Neural progenitor cell (in vitro differentiated cells): ENCODE measurements at regions not wholly inside any gene's neighbourhood (a gene's known extent, or its start where the extent isn't known, plus 50 kb on each side); places are given as distances from the start of the nearest gene placed in this dataset.

Experiments
- DNase-seq: peaks from one replicate; pipeline ENCODE4 v3.0.0-alpha.2; 2016; ENCODE audit warnings: low spot score
- H2AFZ ChIP-seq: fragments of 200-600 bp; sonication (generic); replicated peaks from 2 replicates; pipeline ENCODE4 v1.6.1; 2016; ENCODE audit warnings: antibody characterized with exemption
- H3F3A ChIP-seq: fragments of 200-600 bp; sonication (generic); 2 replicates; pipeline ENCODE4 v1.6.1; 2016; ENCODE audit warnings: antibody characterized with exemption, low read depth
- H3K27ac ChIP-seq: fragments of 200-600 bp; sonication (generic); 2 replicates; pipeline ENCODE4 v1.5.1; 2016; ENCODE audit warnings: mild to moderate bottlenecking
- H3K27me3 ChIP-seq: fragments of 200-600 bp; sonication (generic); 2 replicates; pipeline ENCODE4 v1.6.1; 2016; ENCODE audit warnings: mild to moderate bottlenecking, moderate library complexity
- H3K36me3 ChIP-seq: fragments of 200-600 bp; sonication (generic); 2 replicates; pipeline ENCODE4 v1.5.1; 2016
- H3K4me1 ChIP-seq: fragments of 200-600 bp; sonication (generic); 2 replicates; pipeline ENCODE4 v1.6.1; 2016; ENCODE audit warnings: mixed run types
- H3K4me2 ChIP-seq: fragments of 200-600 bp; sonication (generic); 2 replicates; pipeline ENCODE4 v1.6.1; 2016
- H3K4me3 ChIP-seq: fragments of 200-600 bp; sonication (generic); 2 replicates; pipeline ENCODE4 v1.5.1; 2016
- H3K79me2 ChIP-seq: fragments of 200-600 bp; sonication (generic); 2 replicates; pipeline ENCODE4 v1.6.1; 2016; ENCODE audit warnings: low read depth
- H3K9ac ChIP-seq: fragments of 200-600 bp; sonication (generic); 2 replicates; pipeline ENCODE4 v1.6.1; 2016
- H3K9me3 ChIP-seq: fragments of 200-600 bp; sonication (generic); 2 replicates; pipeline ENCODE4 v1.5.1; 2016; ENCODE audit warnings: low read depth
- H4K20me1 ChIP-seq: fragments of 200-600 bp; sonication (generic); 2 replicates; pipeline ENCODE4 v1.6.1; 2016; ENCODE audit warnings: low read depth
- H3K27ac Mint-ChIP-seq: 3 replicates; pipeline ENCODE4 v1.8.0; 2021; ENCODE audit warnings: mixed read lengths
- H3K27me3 Mint-ChIP-seq: 2 replicates; pipeline ENCODE4 v1.8.0; 2022; ENCODE audit warnings: low read depth, mild to moderate bottlenecking, inconsistent platforms, moderate library complexity, mixed read lengths; ENCODE audit not compliant: insufficient read depth
- H3K36me3 Mint-ChIP-seq: 3 replicates; pipeline ENCODE4 v1.8.0; 2021; ENCODE audit warnings: mixed read lengths
- H3K4me1 Mint-ChIP-seq: 3 replicates; pipeline ENCODE4 v1.8.0; 2021; ENCODE audit warnings: mixed read lengths
- H3K4me3 Mint-ChIP-seq: 3 replicates; pipeline ENCODE4 v1.8.0; 2021; ENCODE audit warnings: mild to moderate bottlenecking, moderate library complexity, mixed read lengths
- H3K9me3 Mint-ChIP-seq: 3 replicates; pipeline ENCODE4 v1.8.0; 2020; ENCODE audit warnings: mixed read lengths
- EZH2 ChIP-seq: fragments of 200-600 bp; sonication (generic); IDR thresholded peaks from 2 replicates; pipeline ENCODE4 v1.6.1; 2017; ENCODE audit warnings: antibody characterized with exemption, mild to moderate bottlenecking, moderate library complexity
- EZH2phosphoT487 ChIP-seq: fragments of 200-600 bp; sonication (generic); IDR thresholded peaks from 2 replicates; pipeline ENCODE4 v1.6.1; 2017; ENCODE audit warnings: antibody characterized with exemption
- TF ChIP-seq, protein P1 (sequence below): fragments of 200-600 bp; sonication (generic); IDR thresholded peaks from 2 replicates; pipeline ENCODE4 v1.5.1; 2017; ENCODE audit warnings: antibody characterized with exemption, mild to moderate bottlenecking

DNA sequence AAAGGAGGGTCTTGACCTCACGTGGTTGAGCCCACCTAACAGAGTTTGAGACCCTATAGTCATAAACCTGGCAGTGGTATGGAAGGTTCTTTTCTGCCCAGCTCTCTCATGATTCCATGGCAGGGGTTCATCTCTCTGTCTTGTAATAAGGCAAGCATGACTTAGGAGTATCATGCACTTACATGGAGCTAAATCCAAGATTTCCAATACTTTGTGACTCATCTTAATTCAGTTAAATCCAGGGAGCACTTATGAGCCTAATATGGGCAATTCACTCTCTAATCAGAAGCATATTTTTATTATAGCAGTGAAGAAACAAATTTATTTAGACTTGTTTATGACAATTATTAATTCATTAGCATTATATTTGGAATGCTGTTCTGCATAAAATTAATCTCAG, 131.8 kb upstream of the CPSF6 start:
- no peaks in the 10 kb centered on the region for H3K36me3 Mint-ChIP-seq
- TF ChIP-seq, protein P1, sequence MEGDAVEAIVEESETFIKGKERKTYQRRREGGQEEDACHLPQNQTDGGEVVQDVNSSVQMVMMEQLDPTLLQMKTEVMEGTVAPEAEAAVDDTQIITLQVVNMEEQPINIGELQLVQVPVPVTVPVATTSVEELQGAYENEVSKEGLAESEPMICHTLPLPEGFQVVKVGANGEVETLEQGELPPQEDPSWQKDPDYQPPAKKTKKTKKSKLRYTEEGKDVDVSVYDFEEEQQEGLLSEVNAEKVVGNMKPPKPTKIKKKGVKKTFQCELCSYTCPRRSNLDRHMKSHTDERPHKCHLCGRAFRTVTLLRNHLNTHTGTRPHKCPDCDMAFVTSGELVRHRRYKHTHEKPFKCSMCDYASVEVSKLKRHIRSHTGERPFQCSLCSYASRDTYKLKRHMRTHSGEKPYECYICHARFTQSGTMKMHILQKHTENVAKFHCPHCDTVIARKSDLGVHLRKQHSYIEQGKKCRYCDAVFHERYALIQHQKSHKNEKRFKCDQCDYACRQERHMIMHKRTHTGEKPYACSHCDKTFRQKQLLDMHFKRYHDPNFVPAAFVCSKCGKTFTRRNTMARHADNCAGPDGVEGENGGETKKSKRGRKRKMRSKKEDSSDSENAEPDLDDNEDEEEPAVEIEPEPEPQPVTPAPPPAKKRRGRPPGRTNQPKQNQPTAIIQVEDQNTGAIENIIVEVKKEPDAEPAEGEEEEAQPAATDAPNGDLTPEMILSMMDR, result no peak
- no peak for TF ChIP-seq EZH2phosphoT487
- TF ChIP-seq EZH2, result no peak
- H3K27ac Mint-ChIP-seq, result no peak overlapping the region
- no peak for DNase-seq
- H3K4me1 Mint-ChIP-seq, result peaks cover 38% of the 10 kb centered on the region
- Histone ChIP-seq H4K20me1 (no peaks in the 10 kb centered on the region), H3K9ac (no peak overlapping the region), H3K9me3 (no peaks in the 10 kb centered on the region), H2AFZ (no peak overlapping the region), H3K4me3 (no peak overlapping the region), H3K4me2 (no peak overlapping the region), H3K4me1 (peaks cover 17% of the 10 kb centered on the region), H3K79me2 (no peaks in the 10 kb centered on the region), H3K36me3 (no peaks in the 10 kb centered on the region), H3K27ac (no peak overlapping the region), H3F3A (no peaks in the 10 kb centered on the region), H3K27me3 (no peaks in the 10 kb centered on the region)
- peaks cover 5% of the 10 kb centered on the region for H3K27me3 Mint-ChIP-seq
- no peak overlapping the region for H3K4me3 Mint-ChIP-seq
- H3K9me3 Mint-ChIP-seq, result peaks cover 2% of the 10 kb centered on the region

DNA sequence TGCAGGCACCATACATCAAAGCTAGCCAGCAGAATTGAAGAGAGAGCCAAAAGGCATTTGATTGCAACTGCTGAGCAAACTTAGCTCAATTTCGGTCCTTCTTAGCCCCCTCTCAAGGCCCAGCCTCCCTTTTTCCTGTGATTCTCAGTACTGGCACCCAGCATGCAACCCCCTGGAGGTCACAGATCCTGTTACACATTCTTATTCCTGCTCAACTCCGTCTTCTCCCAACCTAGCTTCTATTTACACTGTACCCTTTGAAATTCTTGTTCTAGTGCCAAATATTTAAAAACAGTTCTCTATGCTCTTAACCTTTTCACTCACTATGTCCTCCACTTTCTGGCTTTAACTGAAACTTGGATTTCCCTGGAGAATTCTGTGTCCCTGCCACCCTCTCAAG, 131.3 kb upstream of the CPSF6 start:
- TF ChIP-seq EZH2phosphoT487, result no peak
- TF ChIP-seq, protein P1, result no peak
- TF ChIP-seq EZH2, result no peak
- H3K9me3 Mint-ChIP-seq, result no peaks in the 10 kb centered on the region
- no peak overlapping the region for H3K4me2 ChIP-seq

DNA sequence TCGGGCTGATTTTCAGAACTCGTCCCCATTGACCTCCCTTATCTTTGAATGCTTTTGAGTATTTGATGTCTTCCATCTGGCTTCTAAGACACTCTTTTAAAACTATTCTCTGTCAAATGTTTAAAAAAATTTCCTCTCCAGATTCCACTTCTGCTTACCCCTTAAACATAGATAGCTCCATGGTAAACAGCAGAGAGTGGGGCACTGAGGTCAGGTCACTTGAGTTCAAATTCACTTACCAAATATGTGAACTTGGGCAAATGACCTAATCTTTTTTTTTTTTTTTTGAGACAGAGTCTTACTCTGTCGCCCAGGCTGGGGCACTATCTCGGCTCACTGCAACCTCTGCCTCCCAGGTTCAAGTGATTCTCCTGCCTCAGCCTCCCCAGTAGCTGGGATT, 126.8 kb upstream of the CPSF6 start:
- Histone ChIP-seq H2AFZ (no peak overlapping the region), H3K79me2 (no peaks in the 10 kb centered on the region), H3K4me1 (peaks cover 8% of the 10 kb centered on the region), H4K20me1 (no peaks in the 10 kb centered on the region), H3K27me3 (no peaks in the 10 kb centered on the region), H3K9ac (no peak overlapping the region), H3F3A (no peaks in the 10 kb centered on the region), H3K36me3 (no peaks in the 10 kb centered on the region), H3K27ac (no peak overlapping the region), H3K4me2 (no peak overlapping the region), H3K4me3 (no peak overlapping the region), H3K9me3 (no peaks in the 10 kb centered on the region)
- Mint-ChIP-seq H3K4me1 (peaks cover 11% of the 10 kb centered on the region), H3K27me3 (peaks cover 3% of the 10 kb centered on the region), H3K4me3 (no peak overlapping the region), H3K27ac (no peak overlapping the region), H3K9me3 (no peaks in the 10 kb centered on the region), H3K36me3 (no peaks in the 10 kb centered on the region)
- TF ChIP-seq, protein P1, result no peak
- TF ChIP-seq EZH2phosphoT487 (no peak), EZH2 (no peak)
- DNase-seq, result no peak

More for the DNA sequence above, 131.3 kb upstream of the CPSF6 start:
- H3K36me3 ChIP-seq, result no peaks in the 10 kb centered on the region
- H3K27ac ChIP-seq, result no peak overlapping the region
- H3K4me1 Mint-ChIP-seq, result peaks cover 34% of the 10 kb centered on the region
- no peaks in the 10 kb centered on the region for H3K27me3 ChIP-seq
- no peak overlapping the region for H3K4me3 Mint-ChIP-seq
- no peaks in the 10 kb centered on the region for H3K79me2 ChIP-seq
- DNase-seq, result no peak
- H2AFZ ChIP-seq, result peak overlapping the region; percentile 68
- H3K36me3 Mint-ChIP-seq, result no peaks in the 10 kb centered on the region
- no peaks in the 10 kb centered on the region for H4K20me1 ChIP-seq
- peak overlapping the region; percentile 7 for H3K27ac Mint-ChIP-seq
- H3K9me3 ChIP-seq, result no peaks in the 10 kb centered on the region
- no peaks in the 10 kb centered on the region for H3F3A ChIP-seq
- H3K27me3 Mint-ChIP-seq, result peaks cover 2% of the 10 kb centered on the region
- H3K4me3 ChIP-seq, result no peak overlapping the region
- peaks cover 17% of the 10 kb centered on the region for H3K4me1 ChIP-seq
- no peak overlapping the region for H3K9ac ChIP-seq

DNA sequence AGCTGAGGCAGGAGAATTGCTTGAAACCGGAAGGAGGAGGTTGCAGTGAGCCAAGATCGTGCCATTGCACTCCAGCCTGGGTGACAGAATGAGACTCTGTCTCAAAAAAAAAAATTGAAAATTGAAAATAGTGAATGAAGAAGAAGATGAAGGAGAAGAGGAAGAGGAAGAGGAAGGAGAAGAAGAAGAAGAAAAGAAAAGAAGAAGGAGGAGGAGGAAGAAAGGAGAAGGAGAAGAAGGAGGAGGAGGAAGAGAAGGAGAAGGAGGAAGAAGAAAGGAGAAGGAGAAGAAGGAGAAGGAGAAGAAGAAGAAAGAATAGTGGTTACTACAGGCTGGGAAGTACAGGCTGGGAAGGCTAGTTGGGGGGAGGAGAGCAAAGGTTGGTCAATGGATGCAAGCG, 124.3 kb upstream of the CPSF6 start:
- Histone ChIP-seq H3K27me3 (no peaks in the 10 kb centered on the region), H2AFZ (no peak overlapping the region), H3K4me2 (no peak overlapping the region), H3F3A (no peaks in the 10 kb centered on the region), H3K4me3 (no peak overlapping the region), H3K9ac (no peak overlapping the region), H4K20me1 (no peaks in the 10 kb centered on the region), H3K4me1 (no peaks in the 10 kb centered on the region), H3K36me3 (no peaks in the 10 kb centered on the region), H3K9me3 (no peaks in the 10 kb centered on the region), H3K27ac (no peak overlapping the region), H3K79me2 (no peaks in the 10 kb centered on the region)
- Mint-ChIP-seq H3K27me3 (peaks cover 3% of the 10 kb centered on the region), H3K27ac (no peak overlapping the region), H3K36me3 (no peaks in the 10 kb centered on the region), H3K4me3 (no peak overlapping the region), H3K9me3 (no peaks in the 10 kb centered on the region), H3K4me1 (peaks cover 5% of the 10 kb centered on the region)
- TF ChIP-seq EZH2phosphoT487, result no peak
- TF ChIP-seq, protein P1, result no peak
- TF ChIP-seq EZH2, result no peak
- no peak for DNase-seq
